ENCODE measurements at regions not wholly inside any gene's neighbourhood (a gene's known extent, or its start where the extent isn't known, plus 50 kb on each side); places are given as distances from the start of the nearest gene placed in this dataset.

- TF ChIP-seq GABPA (IDR thresholded peaks at IDR 0.05; ENCODE audit: low read depth) (no peak), REST (IDR thresholded peaks at IDR 0.05; ENCODE audit: insufficient replicate concordance, low read depth) (no peak), POLR2AphosphoS5 (IDR thresholded peaks at IDR 0.05; ENCODE audit: low read depth) (no peak), SPI1 (IDR thresholded peaks at IDR 0.05; ENCODE audit: borderline replicate concordance, low read depth) (no peak)
- TF ChIP-seq, protein P1, sequence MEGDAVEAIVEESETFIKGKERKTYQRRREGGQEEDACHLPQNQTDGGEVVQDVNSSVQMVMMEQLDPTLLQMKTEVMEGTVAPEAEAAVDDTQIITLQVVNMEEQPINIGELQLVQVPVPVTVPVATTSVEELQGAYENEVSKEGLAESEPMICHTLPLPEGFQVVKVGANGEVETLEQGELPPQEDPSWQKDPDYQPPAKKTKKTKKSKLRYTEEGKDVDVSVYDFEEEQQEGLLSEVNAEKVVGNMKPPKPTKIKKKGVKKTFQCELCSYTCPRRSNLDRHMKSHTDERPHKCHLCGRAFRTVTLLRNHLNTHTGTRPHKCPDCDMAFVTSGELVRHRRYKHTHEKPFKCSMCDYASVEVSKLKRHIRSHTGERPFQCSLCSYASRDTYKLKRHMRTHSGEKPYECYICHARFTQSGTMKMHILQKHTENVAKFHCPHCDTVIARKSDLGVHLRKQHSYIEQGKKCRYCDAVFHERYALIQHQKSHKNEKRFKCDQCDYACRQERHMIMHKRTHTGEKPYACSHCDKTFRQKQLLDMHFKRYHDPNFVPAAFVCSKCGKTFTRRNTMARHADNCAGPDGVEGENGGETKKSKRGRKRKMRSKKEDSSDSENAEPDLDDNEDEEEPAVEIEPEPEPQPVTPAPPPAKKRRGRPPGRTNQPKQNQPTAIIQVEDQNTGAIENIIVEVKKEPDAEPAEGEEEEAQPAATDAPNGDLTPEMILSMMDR (IDR thresholded peaks at IDR 0.05; ENCODE audit: insufficient read depth, low read length), result no peak
- H3K27me3 ChIP-seq (ENCODE audit: insufficient read depth, poor library complexity, severe bottlenecking), result no peaks in the 10 kb centered on the region
- no peak overlapping the region for H3K4me3 ChIP-seq (replicated peaks; ENCODE audit: insufficient read depth, low read length)
- H3K27ac ChIP-seq (replicated peaks), result no peak overlapping the region
- DNase-seq (ENCODE audit: low read depth in 1 of 2, low spot score in 1 of 2), result no peak
Measured at GRCh38 chr2:128738446-128739110, 419.9 kb upstream of the HS6ST1 start.

DNA sequence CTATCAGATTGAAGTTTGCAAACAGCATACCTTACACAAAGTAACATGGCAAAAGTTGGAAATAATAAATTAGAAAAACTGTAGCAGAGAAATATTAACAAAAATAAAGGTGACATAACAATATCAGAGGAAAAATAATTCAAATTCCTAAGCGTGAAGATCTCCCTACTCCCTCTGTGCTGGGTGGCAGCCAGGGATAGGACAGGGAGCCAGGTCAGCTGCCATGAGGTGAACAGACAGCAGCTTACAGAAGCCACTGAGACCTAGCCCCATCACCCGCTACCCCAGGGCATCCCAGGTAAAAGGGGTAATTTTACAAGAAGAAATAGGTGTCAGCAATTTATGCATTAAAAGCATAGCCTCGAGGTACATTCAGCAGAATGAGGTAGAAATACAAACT, 423.8 kb upstream of the HS6ST1 start:
- Histone ChIP-seq H3K27me3 (ENCODE audit: insufficient read depth, poor library complexity, severe bottlenecking) (no peaks in the 10 kb centered on the region), H3K4me3 (replicated peaks; ENCODE audit: insufficient read depth, low read length) (no peak overlapping the region), H3K27ac (replicated peaks) (no peak overlapping the region)
- TF ChIP-seq, protein P1 (IDR thresholded peaks at IDR 0.05; ENCODE audit: insufficient read depth, low read length), result no peak
- no peak for TF ChIP-seq REST (IDR thresholded peaks at IDR 0.05; ENCODE audit: insufficient replicate concordance, low read depth)
- no peak for TF ChIP-seq POLR2AphosphoS5 (IDR thresholded peaks at IDR 0.05; ENCODE audit: low read depth)
- no peak for TF ChIP-seq SPI1 (IDR thresholded peaks at IDR 0.05; ENCODE audit: borderline replicate concordance, low read depth)
- TF ChIP-seq GABPA (IDR thresholded peaks at IDR 0.05; ENCODE audit: low read depth), result no peak
- no peak for DNase-seq (ENCODE audit: low read depth in 1 of 2, low spot score in 1 of 2)

DNA sequence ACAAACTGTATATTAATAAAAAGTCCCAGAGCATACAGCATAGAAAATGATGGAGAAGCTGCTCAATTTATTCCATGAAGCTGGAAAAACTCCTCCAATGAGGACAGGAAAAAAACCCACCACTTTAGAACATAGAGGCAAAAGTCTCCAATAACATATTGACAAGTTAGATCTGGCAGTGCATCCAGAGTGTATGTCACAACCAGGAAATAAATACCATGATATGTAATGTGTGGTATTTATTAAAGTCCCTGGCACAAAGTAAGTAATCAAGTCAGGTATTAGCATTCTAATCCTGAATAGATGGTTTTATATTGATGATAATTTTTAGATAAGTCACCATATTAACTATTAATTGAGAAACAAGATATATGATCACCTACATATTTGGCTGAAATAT, 427.3 kb upstream of the HS6ST1 start:
- H3K4me3 ChIP-seq (replicated peaks; ENCODE audit: insufficient read depth, low read length), result no peak overlapping the region
- no peak overlapping the region for H3K27ac ChIP-seq (replicated peaks)

More for the DNA sequence above, 427.3 kb upstream of the HS6ST1 start:
- DNase-seq (ENCODE audit: low read depth in 1 of 2, low spot score in 1 of 2), result no peak
- H3K27me3 ChIP-seq (ENCODE audit: insufficient read depth, poor library complexity, severe bottlenecking), result no peaks in the 10 kb centered on the region
- TF ChIP-seq GABPA (IDR thresholded peaks at IDR 0.05; ENCODE audit: low read depth) (no peak), SPI1 (IDR thresholded peaks at IDR 0.05; ENCODE audit: borderline replicate concordance, low read depth) (no peak), REST (IDR thresholded peaks at IDR 0.05; ENCODE audit: insufficient replicate concordance, low read depth) (no peak), POLR2AphosphoS5 (IDR thresholded peaks at IDR 0.05; ENCODE audit: low read depth) (no peak)
- TF ChIP-seq, protein P1 (IDR thresholded peaks at IDR 0.05; ENCODE audit: insufficient read depth, low read length), result no peak

Measured in HL-60 (cell line).